OCI-LY1 (cell line): ENCODE measurements at regions not wholly inside any gene's neighbourhood (a gene's known extent, or its start where the extent isn't known, plus 50 kb on each side); places are given as distances from the start of the nearest gene placed in this dataset.

Experiments
- H2AFZ ChIP-seq: fragments of 200-600 bp; sonication (generic), shearing (Covaris generic); 2 replicates; pipeline ENCODE4 v1.6.0; 2014; ENCODE audit warnings: antibody characterized with exemption, mild to moderate bottlenecking, low read length
- H3F3A ChIP-seq: fragments of 200-600 bp; sonication (generic), shearing (Covaris generic); 2 replicates; pipeline ENCODE4 v1.6.0; 2014; ENCODE audit warnings: mild to moderate bottlenecking, antibody characterized with exemption, low read length, moderate library complexity; ENCODE audit not compliant: insufficient read depth
- H3K27ac ChIP-seq: fragments of 200-600 bp; sonication (generic); 2 replicates; pipeline ENCODE4 v1.5.1; 2014; ENCODE audit warnings: low read length, mixed run types, mild to moderate bottlenecking, low read depth; ENCODE audit not compliant: poor library complexity, severe bottlenecking
- H3K27me3 ChIP-seq: fragments of 200-600 bp; sonication (generic); 2 replicates; pipeline ENCODE4 v1.6.0; 2014; ENCODE audit warnings: antibody characterized with exemption, mild to moderate bottlenecking, low read length, moderate library complexity; ENCODE audit not compliant: insufficient read depth
- H3K36me3 ChIP-seq: fragments of 200-600 bp; sonication (generic); 2 replicates; pipeline ENCODE4 v1.6.1; 2014; ENCODE audit warnings: mild to moderate bottlenecking, antibody characterized with exemption, low read length, moderate library complexity, mixed read lengths; ENCODE audit not compliant: insufficient read depth
- H3K4me1 ChIP-seq: fragments of 200-600 bp; sonication (generic); 2 replicates; pipeline ENCODE4 v1.5.1; 2014; ENCODE audit warnings: mild to moderate bottlenecking, low read length, moderate library complexity; ENCODE audit not compliant: insufficient read depth, severe bottlenecking
- H3K4me2 ChIP-seq: fragments of 200-600 bp; sonication (generic), shearing (Covaris generic); 2 replicates; pipeline ENCODE4 v1.6.1; 2014; ENCODE audit warnings: low read length
- H3K4me3 ChIP-seq: fragments of 200-600 bp; sonication (generic); 2 replicates; pipeline ENCODE4 v1.5.1; 2014; ENCODE audit warnings: low read length, low read depth, mild to moderate bottlenecking, mixed read lengths; ENCODE audit not compliant: poor library complexity, severe bottlenecking
- H3K79me2 ChIP-seq: fragments of 200-600 bp; shearing (Covaris generic); 2 replicates; pipeline ENCODE4 v1.6.1; 2016; ENCODE audit warnings: mixed run types, low read length, mixed read lengths; ENCODE audit not compliant: insufficient read depth
- H3K9ac ChIP-seq: fragments of 200-600 bp; sonication (generic), shearing (Covaris generic); 2 replicates; pipeline ENCODE4 v1.6.1; 2014; ENCODE audit warnings: mild to moderate bottlenecking, low read length, mixed read lengths
- H3K9me2 ChIP-seq: fragments of 200-600 bp; sonication (generic), shearing (Covaris generic); 2 replicates; pipeline ENCODE4 v1.6.1; 2014; ENCODE audit warnings: low read depth, mild to moderate bottlenecking, low read length, mixed read lengths
- H3K9me3 ChIP-seq: fragments of 200-600 bp; shearing (Covaris generic); 2 replicates; pipeline ENCODE4 v1.6.1; 2014; ENCODE audit warnings: low read length, mixed read lengths
- H4K20me1 ChIP-seq: fragments of 200-600 bp; sonication (generic), shearing (Covaris generic); 2 replicates; pipeline ENCODE4 v1.6.0; 2016; ENCODE audit warnings: mild to moderate bottlenecking, low read length; ENCODE audit not compliant: insufficient read depth
- CTCF ChIP-seq: fragments of 200-600 bp; sonication (generic), shearing (Covaris generic); IDR thresholded peaks from 2 replicates; pipeline ENCODE4 v1.5.1; 2017; ENCODE audit warnings: mild to moderate bottlenecking, antibody characterized with exemption, low read length, moderate library complexity, mixed read lengths
- EZH2 ChIP-seq: fragments of 200-600 bp; sonication (generic), shearing (Covaris generic); IDR thresholded peaks from 2 replicates; pipeline ENCODE4 v1.8.0; 2017; ENCODE audit warnings: borderline replicate concordance, mixed run types, mild to moderate bottlenecking, antibody characterized with exemption, low read length, moderate library complexity, mixed read lengths

DNA sequence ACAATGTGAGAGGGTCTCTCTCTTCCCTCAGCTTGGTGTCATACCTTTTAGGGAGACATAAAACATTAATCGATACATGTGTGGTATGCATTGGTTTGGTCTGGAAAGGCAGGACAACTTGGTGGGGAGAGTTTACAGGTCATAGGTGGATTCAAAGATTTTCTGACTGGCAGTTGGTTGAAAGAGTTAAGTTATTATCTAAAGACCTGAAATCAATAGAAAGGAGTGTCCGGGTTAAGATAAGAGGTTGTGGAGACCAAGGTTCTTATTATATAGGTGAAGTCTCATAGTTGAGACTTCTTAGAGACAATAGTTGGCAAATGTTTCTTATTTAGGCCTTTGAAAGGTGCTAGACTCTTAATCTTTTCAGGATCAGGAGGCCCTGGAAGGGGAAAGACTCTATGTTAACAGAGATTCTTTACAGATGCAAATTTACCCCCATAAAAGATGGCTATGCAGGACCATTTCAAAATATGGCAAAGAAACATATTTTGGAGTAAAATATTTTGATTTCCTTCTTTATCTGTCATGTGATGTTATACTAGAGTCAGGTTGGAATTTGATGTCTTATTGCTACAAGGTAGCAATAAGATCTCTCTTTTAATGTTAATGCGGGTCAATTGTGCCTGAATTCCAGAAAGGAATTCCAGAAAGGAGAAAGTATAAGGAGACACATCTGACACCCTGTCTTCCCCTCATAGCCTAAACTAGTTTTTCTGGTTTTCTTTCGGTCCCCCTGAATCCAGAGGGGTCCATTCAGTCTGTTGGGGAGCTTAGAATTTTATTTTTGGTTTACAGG, 59.2 kb upstream of the RCBTB2 start:
- Histone ChIP-seq H3K9me3 (no peaks in the 10 kb centered on the region), H3K4me2 (no peak overlapping the region), H3K9me2 (no peaks in the 10 kb centered on the region), H3K27me3 (no peaks in the 10 kb centered on the region), H4K20me1 (no peaks in the 10 kb centered on the region), H3F3A (no peaks in the 10 kb centered on the region), H3K27ac (no peak overlapping the region), H3K4me3 (no peak overlapping the region), H3K79me2 (no peaks in the 10 kb centered on the region), H3K9ac (no peak overlapping the region), H2AFZ (no peak overlapping the region), H3K36me3 (no peaks in the 10 kb centered on the region), H3K4me1 (peaks cover under 1% of the 10 kb centered on the region)
- TF ChIP-seq EZH2, result no peak

- Histone ChIP-seq H3K36me3 (no peaks in the 10 kb centered on the region), H4K20me1 (no peaks in the 10 kb centered on the region), H3K27me3 (no peaks in the 10 kb centered on the region), H3K9me3 (no peaks in the 10 kb centered on the region), H3K79me2 (no peaks in the 10 kb centered on the region), H3K27ac (no peak overlapping the region), H3F3A (no peaks in the 10 kb centered on the region), H3K4me3 (no peak overlapping the region), H3K4me2 (no peak overlapping the region), H2AFZ (no peak overlapping the region), H3K9me2 (no peaks in the 10 kb centered on the region), H3K9ac (no peak overlapping the region), H3K4me1 (no peaks in the 10 kb centered on the region)
- no peak for TF ChIP-seq EZH2
- no peak for TF ChIP-seq CTCF
Observed at GRCh38 chr13:48592688-48593049, 59.8 kb upstream of the RCBTB2 start.

DNA sequence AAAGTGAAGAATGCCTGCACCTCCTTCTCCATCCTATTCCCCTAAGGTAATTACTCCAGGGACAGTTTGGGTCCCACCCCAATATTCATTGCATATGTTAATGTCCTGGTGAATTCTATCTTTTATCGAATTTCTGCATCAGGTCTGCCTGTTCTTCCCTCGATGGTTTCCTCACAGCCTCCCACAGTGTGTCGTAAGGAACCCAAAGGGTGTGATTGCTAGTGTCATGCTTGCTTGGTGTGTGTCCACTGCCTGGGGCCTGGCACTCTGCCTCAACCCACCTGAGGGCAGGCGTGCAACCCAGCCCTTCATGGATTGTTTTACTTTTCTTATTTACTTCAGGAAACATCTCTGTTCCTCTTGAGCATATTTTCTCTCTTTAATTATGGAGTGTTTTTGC, 60.2 kb upstream of the CYSLTR2 start:
- Histone ChIP-seq H3K4me1 (no peaks in the 10 kb centered on the region), H3K36me3 (no peaks in the 10 kb centered on the region), H3K79me2 (no peaks in the 10 kb centered on the region), H3K4me3 (no peak overlapping the region), H3K9me2 (no peaks in the 10 kb centered on the region), H3K27me3 (no peaks in the 10 kb centered on the region), H3K27ac (no peak overlapping the region), H3K9me3 (no peaks in the 10 kb centered on the region), H3F3A (no peaks in the 10 kb centered on the region), H2AFZ (no peak overlapping the region), H4K20me1 (no peaks in the 10 kb centered on the region), H3K4me2 (no peak overlapping the region), H3K9ac (no peak overlapping the region)
- TF ChIP-seq CTCF (no peak), EZH2 (no peak)
